SK-N-SH (cell line): ENCODE measurements at regions not wholly inside any gene's neighbourhood (a gene's known extent, or its start where the extent isn't known, plus 50 kb on each side); places are given as distances from the start of the nearest gene placed in this dataset.

Experiments used
- CTCF ChIA-PET: fragments of 300-600, 350-600 bp; formaldehyde crosslinking; extraction: SDS; loops from one replicate; lab custom pipeline; 2021; lab: Yijun Ruan, JAX
- POLR2A ChIA-PET: fragments of 350-600 bp; sonication (Branson Sonifier 250); formaldehyde crosslinking; extraction: SDS; loops from one replicate; lab custom pipeline; 2020; ENCODE audit warnings: antibody characterized with exemption, inconsistent platforms; lab: Yijun Ruan, JAX
- DNase-seq: peaks from one replicate; pipeline ENCODE4 v3.0.0; 2012
- H2AFZ ChIP-seq: fragments of 200-600 bp; sonication (generic); 2 replicates; pipeline ENCODE4 v1.8.1; 2016; ENCODE audit warnings: antibody characterized with exemption, mild to moderate bottlenecking, low read depth
- H3F3A ChIP-seq: fragments of 200-600 bp; sonication (generic); replicated peaks from 2 replicates; pipeline ENCODE3; 2016; ENCODE audit warnings: antibody characterized with exemption, mild to moderate bottlenecking; ENCODE audit not compliant: insufficient read depth
- H3K27ac ChIP-seq, 2 experiments: fragments of 200-500 bp in 1 of 2; fragments of 200-600 bp in 1 of 2; sonication (Bioruptor generic) in 1 of 2; sonication (generic), shearing (Covaris generic) in 1 of 2; 2 replicates each; pipeline versions ENCODE4 v1.5.1 to v1.6.1; 2014 to 2016; ENCODE audit warnings: low read depth in 2 of 2, inconsistent platforms in 1 of 2, low read length in 1 of 2, mild to moderate bottlenecking in 1 of 2, mixed read lengths in 1 of 2
- H3K27me3 ChIP-seq: fragments of 200-600 bp; sonication (generic), shearing (Covaris generic); 2 replicates; pipeline ENCODE4 v1.6.1; 2016; ENCODE audit warnings: mixed run types; ENCODE audit not compliant: insufficient read depth
- H3K36me3 ChIP-seq, 2 experiments: fragments of 200-500 bp in 1 of 2; fragments of 200-600 bp in 1 of 2; sonication (Bioruptor generic) in 1 of 2; sonication (generic) in 1 of 2; replicated peaks in 1 of 2; 2 replicates each; pipeline versions ENCODE3 to v1.5.1; 2014 to 2016; ENCODE audit warnings: low read length in 1 of 2, mild to moderate bottlenecking in 1 of 2; ENCODE audit not compliant: insufficient read depth in 2 of 2, control insufficient read depth in 1 of 2
- H3K4me1 ChIP-seq, 2 experiments: fragments of 200-500 bp in 1 of 2; fragments of 200-600 bp in 1 of 2; sonication (Bioruptor generic) in 1 of 2; sonication (generic), shearing (Covaris generic) in 1 of 2; 2 replicates each; pipeline versions ENCODE4 v1.5.1 to v1.6.1; 2014 to 2016; ENCODE audit warnings: low read depth in 1 of 2, low read length in 1 of 2, mixed run types in 1 of 2; ENCODE audit not compliant: insufficient read depth in 2 of 2, control insufficient read depth in 1 of 2
- H3K4me2 ChIP-seq: fragments of 200-600 bp; sonication (generic), shearing (Covaris generic); 2 replicates; pipeline ENCODE4 v1.6.1; 2017; ENCODE audit warnings: mixed run types
- H3K4me3 ChIP-seq, 2 experiments: fragments of 200-500 bp in 1 of 2; fragments of 200-600 bp in 1 of 2; sonication (Bioruptor generic) in 1 of 2; sonication (generic), shearing (Covaris generic) in 1 of 2; 2 replicates each; pipeline versions ENCODE4 v1.5.1 to v1.8.1; 2014 to 2016; ENCODE audit warnings: low read depth in 2 of 2, inconsistent platforms in 1 of 2, low read length in 1 of 2, mild to moderate bottlenecking in 1 of 2, mixed read lengths in 1 of 2, moderate library complexity in 1 of 2
- H3K79me2 ChIP-seq: fragments of 200-600 bp; sonication (generic); 2 replicates; pipeline ENCODE4 v1.8.1; 2017; ENCODE audit warnings: mild to moderate bottlenecking; ENCODE audit not compliant: insufficient read depth
- H3K9ac ChIP-seq: fragments of 200-600 bp; sonication (generic); 2 replicates; pipeline ENCODE4 v1.6.1; 2017; ENCODE audit warnings: mixed run types
- H3K9me2 ChIP-seq: fragments of 200-600 bp; sonication (generic); 2 replicates; pipeline ENCODE4 v1.6.1; 2017; ENCODE audit warnings: mixed run types
- H3K9me3 ChIP-seq: fragments of 200-600 bp; sonication (generic); 2 replicates; pipeline ENCODE4 v1.6.1; 2017; ENCODE audit warnings: mixed run types, mild to moderate bottlenecking, moderate library complexity
- H4K20me1 ChIP-seq: fragments of 200-600 bp; sonication (generic); 2 replicates; pipeline ENCODE4 v1.6.1; 2017; ENCODE audit warnings: mild to moderate bottlenecking, mixed run types; ENCODE audit not compliant: insufficient read depth
- CHD2 ChIP-seq: fragments of 150-350 bp; IDR thresholded peaks from 2 replicates; pipeline ENCODE4 v1.6.1; 2018; ENCODE audit warnings: low read length; ENCODE audit not compliant: partially characterized antibody
- CTCF ChIP-seq: fragments of 200-600 bp; sonication (generic); IDR thresholded peaks from 2 replicates; pipeline ENCODE4 v1.6.1; 2017; ENCODE audit warnings: antibody characterized with exemption, mild to moderate bottlenecking, moderate library complexity
- ELF1 ChIP-seq: IDR thresholded peaks from 2 replicates; pipeline ENCODE4 v1.4.0; 2012
- FOSL2 ChIP-seq: IDR thresholded peaks from 2 replicates; pipeline ENCODE4 v1.4.0; 2012; ENCODE audit warnings: low read depth, mild to moderate bottlenecking, moderate library complexity, borderline replicate concordance
- FOXJ3 ChIP-seq: sonication (generic); formaldehyde crosslinking; IDR thresholded peaks from 2 replicates; pipeline ENCODE4 v1.5.1; 2020; ENCODE audit warnings: mild to moderate bottlenecking, missing genetic modification reagents
- GATA2 ChIP-seq: sonication (generic); formaldehyde crosslinking; IDR thresholded peaks from 2 replicates; pipeline ENCODE4 v1.5.0; 2020; ENCODE audit warnings: mild to moderate bottlenecking, missing genetic modification reagents
- IRF3 ChIP-seq: fragments of 150-350 bp; IDR thresholded peaks from 2 replicates; pipeline ENCODE4 v1.6.1; 2016; ENCODE audit warnings: mild to moderate bottlenecking, low read depth, low read length
- JUND ChIP-seq: IDR thresholded peaks from 2 replicates; pipeline ENCODE4 v1.4.0; 2012
- NFIC ChIP-seq: IDR thresholded peaks from 2 replicates; pipeline ENCODE4 v1.4.0; 2012; ENCODE audit warnings: borderline replicate concordance
- POLR2AphosphoS5 ChIP-seq: IDR thresholded peaks from 2 replicates; pipeline ENCODE4 v1.6.1; 2012; ENCODE audit warnings: low read depth, low read length
- RAD21 ChIP-seq: IDR thresholded peaks from 2 replicates; pipeline ENCODE4 v1.6.1; 2012; ENCODE audit warnings: mild to moderate bottlenecking, low read length
- REST ChIP-seq: IDR thresholded peaks from 2 replicates; pipeline ENCODE4 v1.6.1; 2012; ENCODE audit warnings: mild to moderate bottlenecking, low read depth, low read length, moderate library complexity
- ZBTB33 ChIP-seq: IDR thresholded peaks from 2 replicates; pipeline ENCODE4 v1.4.0; 2012; ENCODE audit warnings: low read depth, borderline replicate concordance

- H4K20me1 ChIP-seq = no peaks in the 10 kb centered on the region
- H3K9me2 ChIP-seq = no peaks in the 10 kb centered on the region
- no peaks in the 10 kb centered on the region for H3K27me3 ChIP-seq
- CTCF ChIA-PET = interaction anchor here (0.6 kb wide), 1 partner anchor 147 kb away, joined by 3 read pairs; no protein-coding TSS in a partner anchor
- no peaks in the 10 kb centered on the region for H3K36me3 ChIP-seq
- TF ChIP-seq REST (no peak), POLR2AphosphoS5 (no peak), CTCF (no peak), RAD21 (no peak), JUND (no peak), FOSL2 (no peak), GATA2 (CRISPR knock-in tag) (no peak), ZBTB33 (no peak), IRF3 (no peak), FOXJ3 (CRISPR knock-in tag) (no peak), CHD2 (no peak), NFIC (no peak), ELF1 (no peak)
- H2AFZ ChIP-seq = no peak overlapping the region
- no peak overlapping the region for H3K4me2 ChIP-seq
- H3K79me2 ChIP-seq = no peaks in the 10 kb centered on the region
- no peaks in the 10 kb centered on the region for H3K9me3 ChIP-seq
- H3K4me3 ChIP-seq = no peak overlapping the region
- H3K27ac ChIP-seq = no peak overlapping the region
- DNase-seq = no peak
- H3K9ac ChIP-seq = no peak overlapping the region
- POLR2A ChIA-PET = no interaction called here
- peaks cover 2% of the 10 kb centered on the region for H3F3A ChIP-seq
- H3K4me1 ChIP-seq = peaks cover 1 to 2% of the 10 kb centered on the region in 2 experiments; a peak in 2 of 4 replicates
These were observed 66.0 kb downstream of the XCL2 start for GRCh38 chr1:168477792-168478191.
